CD4-positive, alpha-beta T cell (primary cell): ENCODE measurements at regions not wholly inside any gene's neighbourhood (a gene's known extent, or its start where the extent isn't known, plus 50 kb on each side); places are given as distances from the start of the nearest gene placed in this dataset.

Source experiments
- ATAC-seq: fragments of 200-7000 bp; cut with Tn5 transposase; one replicate; pipeline ENCODE4 v1.10.0; 2022; ENCODE audit warnings: mild to moderate bottlenecking; ENCODE audit not compliant: poor library complexity
- CTCF ChIA-PET: fragments of 350-600 bp; sonication (Branson Sonifier 250); formaldehyde crosslinking; loops from one replicate; lab custom pipeline; 2021; ENCODE audit warnings: antibody characterized with exemption, inconsistent platforms; lab: Charles Lee
- POLR2A ChIA-PET: fragments of 350-600 bp; sonication (Branson Sonifier 250); formaldehyde crosslinking; loops from one replicate; lab custom pipeline; 2021; ENCODE audit warnings: antibody characterized with exemption, inconsistent platforms; lab: Charles Lee
- DNase-seq, 14 experiments: peaks; one replicate each; pipeline ENCODE4 v3.0.0-alpha.2; 2013 to 2020; ENCODE audit warnings: mixed read lengths in 2 of 14
- H3K27ac ChIP-seq, 2 donors: one replicate each; pipeline versions ENCODE4 v1.5.1 to v1.7.0; 2013; ENCODE audit warnings: low read length in 2 of 2, low read depth in 1 of 2, mild to moderate bottlenecking in 1 of 2
- H3K27me3 ChIP-seq, 2 experiments: 1 replicate in 1 of 2; 2 replicates in 1 of 2; pipeline versions ENCODE4 v1.6.1 to v1.7.0; 2013; ENCODE audit warnings: low read length in 2 of 2, control low read depth in 1 of 2, mild to moderate bottlenecking in 1 of 2, moderate library complexity in 1 of 2; ENCODE audit not compliant: insufficient read depth in 2 of 2, control insufficient read depth in 1 of 2
- H3K36me3 ChIP-seq: one replicate; pipeline ENCODE4 v1.6.1; 2013; ENCODE audit warnings: low read length, control low read depth; ENCODE audit not compliant: insufficient read depth
- H3K4me1 ChIP-seq: one replicate; pipeline ENCODE4 v1.6.1; 2013; ENCODE audit warnings: low read length, control low read depth; ENCODE audit not compliant: insufficient read depth
- H3K4me3 ChIP-seq: one replicate; pipeline ENCODE4 v1.5.1; 2013; ENCODE audit warnings: mild to moderate bottlenecking, low read length, moderate library complexity
- H3K9me3 ChIP-seq, 2 experiments: 1 replicate in 1 of 2; 2 replicates in 1 of 2; pipeline versions ENCODE4 v1.6.1 to v1.7.0; 2013; ENCODE audit warnings: low read length in 2 of 2, mild to moderate bottlenecking in 2 of 2, control low read depth in 1 of 2, moderate library complexity in 1 of 2; ENCODE audit not compliant: control insufficient read depth in 1 of 2, insufficient read depth in 1 of 2
- H3K27ac Mint-ChIP-seq: one replicate; pipeline ENCODE4 v1.8.0; 2020; ENCODE audit warnings: mixed read lengths
- H3K27me3 Mint-ChIP-seq: one replicate; pipeline ENCODE4 v1.8.0; 2021; ENCODE audit warnings: mixed read lengths
- H3K36me3 Mint-ChIP-seq: one replicate; pipeline ENCODE4 v1.8.0; 2021; ENCODE audit warnings: low read depth, mixed read lengths
- H3K4me1 Mint-ChIP-seq: one replicate; pipeline ENCODE4 v1.8.0; 2021; ENCODE audit warnings: low read depth, mixed read lengths
- H3K4me3 Mint-ChIP-seq: one replicate; pipeline ENCODE4 v1.8.0; 2020; ENCODE audit warnings: mild to moderate bottlenecking, mixed read lengths
- H3K9me3 Mint-ChIP-seq: one replicate; pipeline ENCODE4 v1.8.0; 2020; ENCODE audit warnings: mixed read lengths
- CTCF ChIP-seq: fragments of 200-600 bp; IDR thresholded peaks from one replicate; pipeline ENCODE4 v1.8.0; 2022; ENCODE audit warnings: antibody characterized with exemption, mild to moderate bottlenecking
- intact Hi-C, 2 experiments: fragments of 100-400 bp; cut with DNase I in 1 of 2; cut with micrococcal nuclease in 1 of 2; formaldehyde crosslinking; loops; one replicate each; pipeline versions ENCODE4 v1.15.1 to v1.9.0; 2023 to 2025; cut with DNase I, micrococcal nuclease

- Histone ChIP-seq H3K4me3 (no peak overlapping the region), H3K9me3 (peaks cover 0 to 3% of the 10 kb centered on the region in 2 experiments), H3K27me3 (no peaks in the 10 kb centered on the region), H3K27ac (no peak overlapping the region), H3K4me1 (no peaks in the 10 kb centered on the region), H3K36me3 (no peaks in the 10 kb centered on the region)
- DNase-seq (no peak), ATAC-seq (no peak)
- TF ChIP-seq CTCF: no peak
- Mint-ChIP-seq H3K27me3 (no peaks in the 10 kb centered on the region), H3K27ac (no peak overlapping the region), H3K36me3 (no peaks in the 10 kb centered on the region), H3K4me1 (no peaks in the 10 kb centered on the region), H3K9me3 (peaks cover 5% of the 10 kb centered on the region), H3K4me3 (no peak overlapping the region)
- POLR2A ChIA-PET: no interaction called here
- intact Hi-C loops: no loop called here
- CTCF ChIA-PET: no interaction called here
Observed at GRCh38 chr3:168659015-168659414, 563.3 kb upstream of the GOLIM4 start.

GRCh38 chr3:168655611-168656010 lies 559.9 kb upstream of the GOLIM4 start:
- Mint-ChIP-seq H3K4me3 (no peak overlapping the region), H3K27me3 (no peaks in the 10 kb centered on the region), H3K4me1 (no peaks in the 10 kb centered on the region), H3K27ac (no peak overlapping the region), H3K9me3 (peaks cover 5% of the 10 kb centered on the region), H3K36me3 (no peaks in the 10 kb centered on the region)
- H3K9me3 ChIP-seq: no peaks in the 10 kb centered on the region
- DNase-seq: no peak
- no peak overlapping the region for H3K4me3 ChIP-seq
- TF ChIP-seq CTCF: no peak
- ChIA-PET POLR2A (no interaction called here), CTCF (no interaction called here)
- ATAC-seq: no peak
- intact Hi-C loops: no loop called here
- no peaks in the 10 kb centered on the region for H3K36me3 ChIP-seq
- H3K4me1 ChIP-seq: no peaks in the 10 kb centered on the region
- H3K27me3 ChIP-seq: no peaks in the 10 kb centered on the region
- no peak overlapping the region for H3K27ac ChIP-seq

- Histone ChIP-seq H3K36me3 (no peaks in the 10 kb centered on the region), H3K27ac (no peak overlapping the region), H3K27me3 (no peaks in the 10 kb centered on the region), H3K4me3 (no peak overlapping the region), H3K9me3 (no peaks in the 10 kb centered on the region), H3K4me1 (no peaks in the 10 kb centered on the region)
- no peak for TF ChIP-seq CTCF
- ChIA-PET POLR2A (no interaction called here), CTCF (no interaction called here)
- ATAC-seq: no peak
- no peak for DNase-seq
- intact Hi-C loops: no loop called here
- H3K9me3 Mint-ChIP-seq: peaks cover 5% of the 10 kb centered on the region
- H3K4me1 Mint-ChIP-seq: no peaks in the 10 kb centered on the region
- H3K27ac Mint-ChIP-seq: no peak overlapping the region
- no peaks in the 10 kb centered on the region for H3K27me3 Mint-ChIP-seq
- no peak overlapping the region for H3K4me3 Mint-ChIP-seq
- no peaks in the 10 kb centered on the region for H3K36me3 Mint-ChIP-seq
Observed at GRCh38 chr3:168654700-168655099, 559.0 kb upstream of the GOLIM4 start.
